ENCODE measurements at regions not wholly inside any gene's neighbourhood (a gene's known extent, or its start where the extent isn't known, plus 50 kb on each side); places are given as distances from the start of the nearest gene placed in this dataset.
"Not testable (repeated sequence)": the region's sequence is repeated elsewhere in the genome, so short reads cannot be mapped to it uniquely, and the experiment has no call there.

DNA sequence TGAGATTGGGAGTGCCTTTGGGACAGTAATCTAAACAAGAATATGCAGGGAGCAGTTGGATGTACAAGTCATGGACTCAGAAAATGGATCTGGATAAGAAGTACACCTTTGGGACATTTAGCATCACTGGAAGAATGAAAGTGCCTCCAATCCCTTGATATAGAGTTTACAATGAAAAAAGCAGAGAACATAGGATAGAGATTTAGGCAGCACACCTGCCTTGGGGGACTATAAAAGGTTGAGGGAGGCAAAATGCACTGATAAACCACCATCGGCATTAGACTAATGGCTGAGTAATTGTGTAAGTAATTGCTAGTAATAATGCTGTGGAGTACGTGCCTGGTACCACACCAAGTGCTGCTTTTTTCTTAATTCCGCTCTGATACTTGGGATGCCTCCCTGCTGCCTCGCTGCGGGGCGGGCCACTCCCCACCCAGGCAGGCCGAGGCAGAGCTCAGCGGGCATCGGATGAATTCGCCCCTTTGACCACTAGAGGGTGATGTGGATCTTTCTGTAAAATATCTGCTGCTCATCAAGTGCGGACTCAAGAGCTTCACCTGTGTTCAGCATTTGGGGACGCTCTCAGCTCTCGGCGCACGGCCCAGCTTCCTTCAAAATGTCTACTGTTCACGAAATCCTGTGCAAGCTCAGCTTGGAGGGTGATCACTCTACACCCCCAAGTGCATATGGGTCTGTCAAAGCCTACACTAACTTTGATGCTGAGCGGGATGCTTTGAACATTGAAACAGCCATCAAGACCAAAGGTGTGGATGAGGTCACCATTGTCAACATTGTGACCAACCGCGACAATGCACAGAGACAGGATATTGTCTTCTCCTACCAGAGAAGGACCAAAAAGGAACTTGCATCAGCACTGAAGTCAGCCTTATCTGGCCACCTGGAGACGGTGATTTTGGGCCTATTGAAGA is 99.9 kb downstream of the ANKRD18B start:
- DNase-seq: peak; percentile 67

DNA sequence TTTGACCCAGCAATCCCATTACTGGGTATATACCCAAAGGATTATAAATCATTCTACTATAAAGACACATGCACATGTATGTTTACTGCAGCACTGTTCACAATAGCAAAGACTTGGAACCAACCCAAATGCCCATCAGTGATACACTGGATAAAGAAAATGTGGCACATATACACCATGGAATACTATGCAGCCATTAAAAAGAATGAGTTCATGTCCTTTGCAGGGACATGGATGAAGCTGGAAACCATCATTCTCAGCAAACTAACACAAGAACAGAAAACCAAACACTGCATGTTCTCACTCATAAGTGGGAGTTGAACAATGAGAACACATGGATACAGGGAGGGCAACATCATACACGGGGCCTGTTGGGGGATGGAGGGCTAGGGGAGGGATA is 104.3 kb downstream of the ANKRD18B start:
- DNase-seq: not testable (repeated sequence)

DNA sequence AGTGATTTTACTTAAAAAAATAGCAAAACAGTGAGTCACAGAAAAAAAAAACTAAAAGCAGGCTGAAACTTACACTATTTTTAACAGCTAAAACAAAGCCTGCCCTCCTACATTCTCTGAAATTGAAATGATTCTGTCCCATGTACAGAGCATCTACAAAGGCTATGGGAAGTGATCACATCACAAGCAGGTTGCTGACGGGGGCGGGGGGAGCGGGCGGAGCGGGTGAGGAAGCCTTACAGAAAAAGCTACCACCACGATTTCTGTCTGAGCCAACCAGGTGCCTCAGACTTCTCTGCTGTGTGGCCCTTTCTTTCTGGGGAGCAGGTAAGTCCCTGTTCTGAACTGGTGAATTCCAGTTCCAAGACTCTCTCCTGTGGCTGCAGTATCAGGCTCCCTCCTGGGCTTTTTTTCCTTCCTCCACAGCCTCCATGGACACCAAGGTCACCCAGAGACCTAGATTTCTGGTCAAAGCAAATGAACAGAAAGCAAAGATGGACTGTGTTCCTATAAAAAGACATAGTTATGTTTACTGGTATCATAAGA is 104.9 kb downstream of the ANKRD18B start:
- no peak for DNase-seq

DNA sequence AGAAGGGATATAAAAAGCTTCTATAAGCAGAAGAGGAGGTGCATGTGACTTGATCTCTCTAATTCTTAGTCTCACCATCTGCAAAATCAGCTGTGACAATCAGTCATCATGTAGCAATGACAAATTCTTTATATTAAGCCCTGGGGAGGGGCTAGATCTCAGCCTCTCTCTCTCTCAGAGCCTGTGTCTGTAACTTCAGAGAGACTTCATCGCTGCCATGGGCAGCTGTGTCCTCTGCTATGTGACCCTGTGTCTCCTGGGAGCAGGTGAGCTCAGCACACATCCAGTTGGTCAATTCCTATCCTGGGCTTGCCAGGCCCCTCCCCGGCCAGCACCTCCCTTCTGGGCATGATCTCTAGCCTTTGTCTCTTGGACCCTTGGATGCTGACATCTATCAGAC is 109.6 kb downstream of the ANKRD18B start:
- DNase-seq: no peak

DNA sequence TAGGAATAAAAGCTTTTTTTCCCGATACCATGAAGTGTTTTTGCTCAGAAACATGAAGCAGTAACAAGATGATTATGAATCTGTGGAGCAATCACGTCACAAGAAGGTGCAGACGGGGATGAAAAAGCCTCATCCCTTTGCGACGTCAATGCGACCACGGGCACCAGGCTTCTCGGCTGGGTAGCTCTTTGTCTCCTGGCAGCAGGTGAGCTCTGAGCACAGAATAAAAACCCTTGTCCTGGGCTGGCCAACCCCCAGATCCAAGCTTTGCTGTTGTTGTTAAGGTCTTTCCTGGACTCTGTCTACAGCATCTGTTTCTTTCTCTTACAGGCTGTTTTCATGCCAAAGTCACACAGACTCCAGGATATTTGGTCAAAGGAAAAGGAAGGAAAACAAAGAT is 113.8 kb downstream of the ANKRD18B start:
- DNase-seq: no peak

DNA sequence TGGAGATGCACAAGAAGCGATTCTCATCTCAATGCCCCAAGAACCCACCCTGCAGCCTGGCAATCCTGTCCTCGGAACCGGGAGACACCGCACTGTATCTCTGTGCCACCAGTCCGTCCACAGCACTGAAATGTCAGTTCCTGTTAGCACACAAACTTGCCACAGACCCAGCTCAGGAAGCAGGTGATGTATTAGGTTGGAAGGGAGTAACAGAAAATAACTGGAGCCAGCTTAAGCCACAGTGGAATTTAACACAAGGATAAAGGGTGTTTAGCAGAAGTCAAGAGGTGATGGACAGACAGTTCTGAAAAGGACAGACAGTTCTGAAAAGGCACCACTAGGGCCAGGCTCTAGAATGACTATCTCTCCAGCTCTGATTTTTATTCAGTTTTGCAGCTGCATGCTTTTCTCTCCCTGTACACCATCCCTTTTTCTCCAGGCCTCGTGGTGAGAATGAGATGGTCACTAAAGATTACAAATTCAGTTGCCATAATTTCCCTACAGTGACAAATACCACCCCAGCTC is 114.4 kb downstream of the ANKRD18B start:
- DNase-seq: no peak

DNA sequence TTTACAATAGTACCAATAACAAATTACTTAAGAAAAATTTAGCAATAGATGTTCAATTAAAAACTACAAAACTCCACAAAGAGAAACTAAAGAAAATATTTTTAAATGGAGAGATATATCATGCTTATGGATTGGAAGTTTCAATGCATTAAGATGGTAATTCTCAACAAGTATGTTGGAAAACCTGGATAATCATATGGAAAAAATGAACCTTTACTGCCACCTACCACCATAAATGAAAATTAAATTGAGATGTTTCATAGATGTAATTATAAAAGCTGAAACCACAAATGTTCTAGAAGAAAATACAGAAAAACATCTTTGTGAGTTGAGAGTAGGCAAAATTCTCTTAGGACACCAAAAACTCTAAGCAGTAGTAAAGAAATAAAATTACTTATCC is 121.7 kb downstream of the ANKRD18B start:
- no peak for DNase-seq

DNA sequence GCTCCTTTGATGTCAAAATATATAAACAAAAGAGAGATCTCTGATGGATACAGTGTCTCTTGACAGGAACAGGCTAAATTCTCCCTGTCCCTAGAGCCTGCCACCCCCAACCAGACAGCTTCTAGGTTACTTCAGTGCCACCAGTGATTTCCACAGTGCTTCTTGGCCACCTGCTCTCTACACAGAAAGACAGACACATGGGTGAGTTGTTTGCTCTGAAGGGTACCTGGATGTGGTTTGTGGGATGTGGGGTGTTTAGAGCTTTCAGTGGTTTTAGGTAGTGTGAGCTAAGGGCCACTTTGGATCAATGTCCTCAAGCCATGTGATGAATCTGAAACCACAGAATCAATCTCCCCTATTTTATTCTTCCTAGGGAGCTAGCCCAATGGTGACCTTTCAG is 125.4 kb downstream of the ANKRD18B start:
- DNase-seq: no peak

DNA sequence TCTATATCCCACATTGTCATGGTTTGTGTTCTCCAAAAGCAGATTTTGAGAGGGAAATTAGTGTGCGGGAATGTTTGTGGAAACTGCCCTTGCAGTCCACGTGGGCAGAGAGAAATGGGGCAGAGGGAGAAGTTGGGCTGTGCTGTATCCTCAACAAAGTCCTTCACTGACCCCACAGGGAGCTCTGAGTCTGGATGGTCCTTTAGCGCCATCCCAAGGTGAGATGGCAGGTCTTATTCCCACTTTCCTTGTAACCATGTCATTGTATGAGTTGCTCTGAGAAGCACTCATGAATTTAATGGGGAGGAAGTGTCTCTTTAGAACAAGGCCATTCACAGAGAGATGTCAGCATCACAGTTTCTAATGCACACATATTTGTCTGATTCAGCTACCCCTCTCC is 127.1 kb downstream of the ANKRD18B start:
- no peak for DNase-seq

DNA sequence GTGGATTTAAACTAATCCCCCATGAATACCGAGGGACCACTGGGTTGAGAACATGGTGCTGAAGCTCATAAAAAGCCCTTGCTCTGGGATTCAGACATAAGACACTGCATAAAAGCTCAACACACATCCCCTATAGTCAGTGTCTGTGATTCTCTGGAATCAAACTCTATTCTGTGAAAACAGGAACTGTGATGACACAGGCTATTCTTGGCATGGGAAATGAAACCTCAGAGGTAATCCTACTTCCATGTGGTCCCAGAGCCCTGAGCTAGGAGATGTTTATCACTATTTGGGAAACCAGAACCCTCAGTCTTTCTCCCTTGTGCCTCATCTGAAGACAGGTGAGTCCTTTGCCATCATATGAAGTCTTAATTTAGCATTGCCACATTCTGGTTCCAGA is 135.4 kb upstream of the PRSS3 start:
- DNase-seq: no peak

DNA sequence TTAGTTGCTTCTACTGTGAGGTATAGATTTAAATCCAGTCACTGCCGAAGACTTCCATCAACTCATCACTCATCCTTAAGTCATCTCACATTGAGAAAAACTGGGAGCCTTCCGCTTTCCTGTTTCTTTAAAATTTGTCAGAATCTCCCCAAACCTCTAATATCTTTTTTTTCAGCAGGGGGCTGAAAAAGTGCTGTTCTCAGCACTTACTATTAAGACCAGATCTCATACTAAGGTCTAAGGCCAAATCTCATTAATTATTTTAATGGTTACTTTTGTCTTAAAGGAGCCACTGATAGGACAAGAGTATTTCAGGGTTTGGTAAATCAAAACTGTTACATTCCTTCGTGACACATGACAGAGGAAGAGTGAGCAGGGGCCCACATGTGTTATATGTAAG is 134.6 kb upstream of the PRSS3 start:
- DNase-seq: no peak

DNA sequence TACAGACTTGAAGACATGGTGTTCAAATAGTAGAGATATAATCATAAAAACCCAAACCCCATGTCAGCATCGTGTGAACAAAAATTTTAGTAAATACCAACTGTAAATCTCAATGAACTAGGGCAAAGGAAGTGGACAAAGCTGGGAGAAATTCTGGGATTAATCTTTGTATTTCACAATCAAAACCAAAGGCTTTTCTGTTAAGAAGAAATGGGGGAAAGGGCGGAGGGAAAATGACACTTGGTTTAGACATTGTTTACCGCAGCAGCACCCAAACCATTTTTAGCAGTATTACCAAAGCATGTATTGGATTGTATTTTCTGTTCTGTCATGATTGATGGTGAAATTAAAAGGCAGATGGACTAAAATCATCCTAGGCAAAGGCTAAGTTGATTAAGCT is 134.2 kb upstream of the PRSS3 start:
- no peak for DNase-seq

DNA sequence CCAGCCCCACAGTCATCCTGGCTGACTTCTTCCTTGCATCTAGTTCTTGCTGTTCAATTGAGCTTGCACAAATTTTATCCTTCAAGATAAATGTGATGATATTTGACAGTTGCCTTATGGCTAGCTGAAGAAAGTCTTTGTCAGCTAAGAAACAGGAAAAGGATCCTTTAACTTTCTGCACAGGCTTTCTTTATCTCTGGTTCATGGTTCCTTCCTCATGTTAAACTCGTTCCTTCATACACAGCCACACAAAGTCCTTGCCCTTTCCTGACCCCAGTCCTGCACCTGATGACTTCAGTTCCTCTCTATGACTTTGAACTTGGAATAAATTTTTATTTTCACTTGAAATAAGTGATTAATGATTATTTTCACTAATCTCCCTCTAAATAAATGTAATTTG is 132.5 kb upstream of the PRSS3 start:
- no peak for DNase-seq

DNA sequence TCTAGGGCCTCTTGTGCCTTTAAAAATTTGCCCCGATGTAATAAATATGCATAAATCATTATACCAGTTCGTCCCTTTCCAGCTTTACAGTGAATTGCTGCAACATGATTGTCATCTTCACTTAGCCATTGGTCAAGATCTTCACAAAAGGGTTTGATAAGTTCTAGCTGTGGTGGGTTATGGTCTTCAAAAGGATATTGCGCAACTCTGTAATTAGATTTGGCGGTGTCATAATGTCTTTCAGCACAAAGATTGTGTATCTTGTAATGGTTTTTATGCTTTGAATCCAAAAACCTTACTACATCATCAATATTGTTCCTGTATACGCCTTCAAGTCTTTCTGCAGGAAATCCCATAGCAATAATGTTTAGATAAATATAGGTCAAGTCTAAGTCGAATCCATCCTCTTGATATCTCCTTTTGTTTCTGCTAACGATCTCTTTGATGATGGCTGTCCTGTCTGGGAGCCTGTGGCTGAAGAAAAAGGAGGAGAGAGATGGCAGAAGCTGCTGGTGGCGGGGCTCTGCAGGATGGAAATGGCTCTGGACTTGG is 119.1 kb upstream of the PRSS3 start:
- DNase-seq: not testable (repeated sequence)

DNA sequence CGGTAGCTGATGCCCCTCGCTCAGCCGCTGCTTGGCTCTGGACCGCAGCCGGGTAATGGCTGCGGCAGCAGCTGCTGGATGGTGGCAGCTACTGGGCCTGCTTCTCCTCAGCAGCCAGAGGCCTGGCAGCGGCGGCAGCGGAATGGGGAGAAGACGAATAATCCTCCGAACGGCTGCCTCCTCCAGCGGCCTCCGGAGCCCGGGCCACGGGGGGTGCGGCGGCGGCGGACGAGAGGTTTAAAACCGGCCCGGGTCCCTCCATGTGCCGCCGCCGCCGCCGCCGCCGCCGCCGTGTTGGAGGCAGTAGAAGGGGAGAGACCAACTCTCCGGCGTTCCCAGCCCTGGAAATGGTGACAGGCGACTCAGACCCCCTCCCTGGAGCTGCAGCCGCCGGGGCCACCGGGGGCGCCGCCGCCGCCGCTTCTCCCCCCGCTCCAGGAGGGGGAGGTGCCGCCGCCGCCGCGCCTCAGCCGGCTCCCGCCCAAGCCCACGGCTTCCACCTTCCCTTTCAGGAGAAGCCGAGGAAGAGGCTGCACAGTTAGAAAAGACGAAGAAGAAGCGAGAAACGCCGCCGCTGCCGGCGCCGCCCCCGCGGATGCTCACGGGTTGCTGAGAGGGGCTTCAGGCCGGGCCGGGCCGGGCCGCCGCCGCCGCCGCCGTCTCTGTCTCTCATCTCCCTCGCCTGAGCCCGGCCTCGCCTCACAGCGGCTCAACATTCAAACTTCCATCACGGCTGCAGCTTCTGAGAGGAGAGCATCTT is 118.4 kb upstream of the PRSS3 start:
- peak; percentile 32 for DNase-seq

DNA sequence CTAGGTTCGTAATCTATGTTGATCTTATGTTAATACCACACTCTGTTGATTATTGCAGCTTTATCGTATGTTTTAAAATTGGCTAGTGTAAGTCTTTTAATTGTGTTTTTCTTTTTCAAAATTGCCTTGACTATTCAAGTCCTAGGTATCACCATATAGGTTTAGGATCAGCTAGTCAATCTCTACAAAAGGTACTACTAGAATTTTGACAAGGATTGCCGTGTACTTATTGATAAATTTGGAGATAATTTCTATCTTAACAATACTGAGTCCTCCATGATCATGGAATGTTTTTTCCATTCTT is 117.9 kb upstream of the PRSS3 start:
- no peak for DNase-seq

DNA sequence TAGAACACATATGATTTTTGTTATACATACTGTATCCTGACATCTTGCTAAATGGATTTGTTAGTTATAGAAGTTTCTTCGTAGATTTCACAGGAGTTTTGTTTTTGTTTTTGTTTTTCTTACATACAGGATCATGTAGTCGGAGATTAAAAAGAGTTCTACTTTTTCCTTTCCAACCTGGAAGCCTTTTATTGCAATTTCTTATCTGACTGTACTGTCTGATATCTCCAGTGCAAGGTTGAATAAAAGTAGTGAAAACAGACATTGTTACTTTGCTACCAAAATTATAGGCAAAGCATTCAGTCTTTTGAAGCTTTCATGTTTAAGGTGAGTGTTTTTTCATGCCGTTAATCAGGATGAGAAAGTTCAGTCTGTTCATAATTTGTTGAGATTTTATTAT is 117.4 kb upstream of the PRSS3 start:
- no peak for DNase-seq

DNA sequence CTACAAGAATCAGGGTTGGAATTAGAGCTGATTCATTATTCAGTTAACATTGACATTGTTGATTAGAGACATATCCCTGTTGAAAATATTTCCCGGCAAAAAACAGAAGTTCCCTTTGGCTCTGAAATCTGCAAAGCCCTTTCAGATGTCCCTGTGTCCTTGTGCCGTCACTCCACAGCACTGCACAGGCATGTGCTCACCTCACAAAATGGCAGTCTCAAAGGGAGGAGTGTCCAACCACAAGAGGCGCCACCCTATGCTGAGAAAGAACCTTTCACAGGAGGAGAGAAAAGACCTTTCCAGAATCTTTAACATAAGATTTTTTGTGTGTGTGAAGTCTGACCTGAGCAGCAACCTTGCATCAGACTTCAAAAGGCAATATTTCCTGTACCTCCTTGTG is 112.8 kb upstream of the PRSS3 start:
- no peak for DNase-seq

DNA sequence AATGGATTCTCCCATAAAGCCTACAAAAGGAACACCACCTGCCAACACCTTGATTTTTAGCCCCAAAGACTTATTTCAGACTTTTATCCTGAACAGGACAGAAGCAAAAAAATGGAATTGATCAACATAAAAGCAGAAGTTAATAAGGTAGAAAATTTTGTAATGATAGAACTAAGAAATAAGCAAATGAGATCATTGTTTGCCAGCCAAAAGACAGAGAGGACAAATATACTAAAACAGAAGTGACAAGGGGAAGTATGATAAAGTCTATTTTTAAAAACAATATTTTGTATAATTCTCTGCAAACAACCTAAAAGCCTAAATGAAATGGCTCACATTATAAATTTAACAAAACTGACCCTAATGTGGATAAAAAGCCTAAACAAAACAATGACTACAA is 110.5 kb upstream of the PRSS3 start:
- no peak for DNase-seq

DNA sequence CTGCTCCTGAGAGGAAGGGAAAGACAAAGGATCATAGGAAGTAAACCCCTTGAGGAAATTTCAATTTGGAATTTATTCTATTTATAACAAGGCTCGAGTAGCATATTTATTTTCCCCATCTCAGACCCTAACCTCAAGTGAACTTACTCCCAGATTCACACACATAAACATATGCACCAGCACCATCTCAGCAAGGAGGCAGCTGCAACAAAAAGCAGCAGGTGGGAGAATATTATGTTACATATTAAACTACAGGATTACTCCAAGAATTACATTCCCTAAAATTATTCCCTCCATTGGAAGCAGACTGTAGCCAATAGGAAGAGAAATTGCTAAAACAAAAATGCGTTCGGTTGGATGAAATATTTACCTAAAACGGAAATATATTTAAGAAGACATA is 108.4 kb upstream of the PRSS3 start:
- no peak for DNase-seq

DNA sequence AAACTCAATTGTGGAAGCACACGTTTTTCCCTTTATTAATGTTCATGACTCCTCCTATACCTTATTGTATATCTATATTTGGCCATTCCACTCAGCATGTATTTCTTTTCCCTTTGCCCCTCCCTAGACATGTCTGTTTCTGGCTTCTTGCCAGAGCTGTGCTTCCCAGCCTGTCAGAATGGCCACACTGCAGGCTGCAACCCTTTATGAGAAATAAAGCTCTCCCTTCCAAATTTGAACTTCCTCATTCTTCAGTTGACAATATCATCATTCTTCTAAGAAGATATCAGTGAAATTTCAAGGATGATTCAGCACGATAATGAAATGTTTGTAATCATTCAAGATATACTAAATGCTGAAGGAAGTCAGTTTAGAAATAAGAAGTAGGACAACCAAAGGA is 107.6 kb upstream of the PRSS3 start:
- no peak for DNase-seq

DNA sequence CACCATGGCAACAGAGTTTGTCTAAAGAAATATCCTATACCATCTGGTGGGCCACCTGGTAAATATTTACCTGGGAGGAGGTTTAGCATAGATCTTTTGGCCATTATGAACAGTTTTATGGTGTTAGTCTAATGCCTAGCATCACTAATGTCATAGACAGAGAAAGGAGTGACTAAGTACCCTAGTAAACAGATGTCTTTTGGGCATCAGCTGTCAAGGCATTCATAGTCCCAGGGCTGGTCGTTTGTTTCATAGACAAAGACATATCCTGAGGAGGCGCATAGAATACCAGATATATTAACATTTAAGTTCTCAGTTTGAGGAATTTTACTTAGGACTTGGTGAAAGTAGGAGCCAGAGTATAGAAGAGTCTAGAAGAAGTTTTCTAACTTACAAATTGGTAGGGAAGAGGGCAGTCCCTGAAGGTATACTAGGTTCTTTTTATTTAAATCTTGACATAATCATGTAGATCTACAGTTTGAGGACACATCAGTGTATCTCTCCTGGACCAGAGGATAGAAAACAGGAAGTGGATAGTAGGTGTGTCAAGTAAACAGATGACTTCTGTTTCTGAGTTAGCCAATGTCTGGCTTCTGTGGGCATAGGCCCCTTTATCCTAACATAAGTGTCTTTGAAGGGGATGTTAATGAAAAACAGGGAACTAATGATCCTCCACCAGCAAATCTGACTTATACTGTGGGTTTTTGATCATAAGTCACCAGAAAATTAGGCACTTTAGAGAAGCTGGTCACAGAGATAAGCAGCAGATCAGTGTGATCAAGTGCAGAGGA is 105.0 kb upstream of the PRSS3 start:
- no peak for DNase-seq

DNA sequence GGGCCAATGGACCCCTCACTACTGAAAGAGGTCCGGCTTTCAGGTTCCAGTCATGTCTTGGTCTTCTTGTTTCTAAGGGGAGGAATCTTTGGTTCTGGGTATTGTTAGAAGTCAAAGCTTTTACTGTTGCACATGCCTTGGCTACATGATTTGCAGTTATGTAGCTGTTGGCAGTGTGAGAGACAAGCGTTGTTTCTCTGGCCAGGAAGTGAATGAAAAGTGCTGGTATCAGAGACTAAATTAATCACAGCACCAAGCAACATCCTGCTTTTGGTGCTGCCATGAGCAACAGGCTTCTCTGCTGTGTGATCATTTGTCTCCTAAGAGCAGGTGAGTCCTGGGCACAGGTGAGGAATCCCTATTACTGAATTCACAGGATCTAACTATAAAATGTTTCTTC is 100.1 kb upstream of the PRSS3 start:
- no peak for DNase-seq
